Neural cell (in vitro differentiated cells): ENCODE measurements at regions not wholly inside any gene's neighbourhood (a gene's known extent, or its start where the extent isn't known, plus 50 kb on each side); places are given as distances from the start of the nearest gene placed in this dataset.

ENCODE experiments used
- H2AFZ ChIP-seq: fragments of 200-600, 300-800 bp; sonication (generic), shearing (Covaris generic); 2 replicates; pipeline ENCODE4 v1.6.0; 2014; ENCODE audit warnings: low read depth, mild to moderate bottlenecking, antibody characterized with exemption, low read length, moderate library complexity
- H3F3A ChIP-seq: fragments of 200-600 bp; shearing (Covaris generic); 2 replicates; pipeline ENCODE4 v1.6.1; 2016; ENCODE audit warnings: mild to moderate bottlenecking, moderate library complexity, mixed read lengths, antibody characterized with exemption, low read length; ENCODE audit not compliant: insufficient read depth, poor library complexity, severe bottlenecking
- H3K27ac ChIP-seq: fragments of 200-600, 300-800 bp; sonication (generic), shearing (Covaris generic); 2 replicates; pipeline ENCODE4 v1.5.1; 2014; ENCODE audit warnings: mild to moderate bottlenecking, low read length, moderate library complexity
- H3K27me3 ChIP-seq: fragments of 300-800, 200-600 bp; sonication (generic), shearing (Covaris generic); 2 replicates; pipeline ENCODE4 v1.6.0; 2014; ENCODE audit warnings: mild to moderate bottlenecking, low read depth, low read length, moderate library complexity; ENCODE audit not compliant: insufficient read depth
- H3K36me3 ChIP-seq: fragments of 300-800, 200-600 bp; sonication (generic), shearing (Covaris generic); 2 replicates; pipeline ENCODE4 v1.5.1; 2014; ENCODE audit warnings: mild to moderate bottlenecking, antibody characterized with exemption, low read length, moderate library complexity; ENCODE audit not compliant: insufficient read depth
- H3K4me2 ChIP-seq: fragments of 300-800, 200-600 bp; sonication (generic), shearing (Covaris generic); 2 replicates; pipeline ENCODE4 v1.6.0; 2014; ENCODE audit warnings: mild to moderate bottlenecking, low read length
- H3K4me3 ChIP-seq: fragments of 300-800, 200-600 bp; sonication (generic), shearing (Covaris generic); 2 replicates; pipeline ENCODE4 v1.5.1; 2014; ENCODE audit warnings: mild to moderate bottlenecking, low read length, moderate library complexity
- H3K79me2 ChIP-seq: fragments of 200-600 bp; shearing (Covaris generic); replicated peaks from 2 replicates; pipeline ENCODE4 v1.6.0; 2014; ENCODE audit warnings: mild to moderate bottlenecking, low read length, moderate library complexity; ENCODE audit not compliant: insufficient read depth
- H3K9ac ChIP-seq: fragments of 300-800, 200-600 bp; sonication (generic), shearing (Covaris generic); 2 replicates; pipeline ENCODE4 v1.6.1; 2016; ENCODE audit warnings: mild to moderate bottlenecking, low read length, mixed read lengths
- H3K9me2 ChIP-seq: fragments of 200-600 bp; shearing (Covaris generic); 2 replicates; pipeline ENCODE4 v1.6.1; 2016; ENCODE audit warnings: mild to moderate bottlenecking, low read length, mixed read lengths; ENCODE audit not compliant: insufficient read depth
- H3K9me3 ChIP-seq: fragments of 200-600, 300-800 bp; sonication (generic), shearing (Covaris generic); 2 replicates; pipeline ENCODE4 v1.6.1; 2016; ENCODE audit warnings: mild to moderate bottlenecking, mixed run types, low read length, moderate library complexity, mixed read lengths
- H4K20me1 ChIP-seq: fragments of 200-600 bp; shearing (Covaris generic); 2 replicates; pipeline ENCODE4 v1.6.1; 2016; ENCODE audit warnings: mild to moderate bottlenecking, mixed run types; ENCODE audit not compliant: insufficient read depth
- CTCF ChIP-seq: fragments of 450-650 bp; IDR thresholded peaks from 2 replicates; pipeline ENCODE4 v1.5.1; 2014; ENCODE audit warnings: antibody characterized with exemption, mild to moderate bottlenecking, moderate library complexity; ENCODE audit not compliant: poor library complexity, severe bottlenecking
- EP300 ChIP-seq: fragments of 450-650 bp; conservative IDR thresholded peaks from 2 replicates; pipeline ENCODE4 v1.6.1; 2014; ENCODE audit warnings: antibody characterized with exemption, mild to moderate bottlenecking, moderate library complexity; ENCODE audit not compliant: poor library complexity, severe bottlenecking
- EZH2 ChIP-seq: fragments of 200-600, 300-800 bp; shearing (Covaris generic), sonication (generic); IDR thresholded peaks from 2 replicates; pipeline ENCODE4 v1.6.1; 2014; ENCODE audit warnings: antibody characterized with exemption, low read length, borderline replicate concordance, mild to moderate bottlenecking; ENCODE audit not compliant: insufficient read depth, poor library complexity, severe bottlenecking
- MXI1 ChIP-seq: fragments of 450-650 bp; conservative IDR thresholded peaks from 2 replicates; pipeline ENCODE4 v1.6.1; 2014; ENCODE audit warnings: antibody characterized with exemption, mild to moderate bottlenecking; ENCODE audit not compliant: poor library complexity, severe bottlenecking
- POLR2AphosphoS5 ChIP-seq: IDR thresholded peaks from 2 replicates; pipeline ENCODE4 v1.6.1; 2012
- RAD21 ChIP-seq: fragments of 450-650 bp; conservative IDR thresholded peaks from 2 replicates; pipeline ENCODE4 v1.6.1; 2014; ENCODE audit warnings: antibody characterized with exemption, mild to moderate bottlenecking, moderate library complexity
- REST ChIP-seq: IDR thresholded peaks from 2 replicates; pipeline ENCODE4 v1.6.1; 2012; ENCODE audit warnings: borderline replicate concordance
- SMC3 ChIP-seq: fragments of 450-650 bp; conservative IDR thresholded peaks from 2 replicates; pipeline ENCODE4 v1.6.1; 2014; ENCODE audit warnings: antibody characterized with exemption, mild to moderate bottlenecking, moderate library complexity; ENCODE audit not compliant: poor library complexity
- TAF1 ChIP-seq: IDR thresholded peaks from 2 replicates; pipeline ENCODE4 v1.6.1; 2012; ENCODE audit warnings: low read depth

GRCh38 chr15:47473106-47473725, 244.1 kb upstream of the SEMA6D start:
- Histone ChIP-seq H3K36me3 (peaks cover 5% of the 10 kb centered on the region), H2AFZ (no peak overlapping the region), H3K79me2 (peaks cover 3% of the 10 kb centered on the region), H3K9me2 (no peaks in the 10 kb centered on the region), H4K20me1 (no peaks in the 10 kb centered on the region), H3K9ac (no peak overlapping the region), H3K4me2 (no peak overlapping the region), H3K9me3 (no peaks in the 10 kb centered on the region), H3F3A (peaks cover 3% of the 10 kb centered on the region), H3K27ac (no peak overlapping the region), H3K27me3 (no peaks in the 10 kb centered on the region), H3K4me3 (no peak overlapping the region)
- TF ChIP-seq MXI1: no peak
- TF ChIP-seq POLR2AphosphoS5: no peak
- no peak for TF ChIP-seq REST
- no peak for TF ChIP-seq CTCF
- no peak for TF ChIP-seq TAF1
- TF ChIP-seq EP300: no peak
- no peak for TF ChIP-seq EZH2
- TF ChIP-seq SMC3: no peak

GRCh38 chr15:47473832-47474231, 243.5 kb upstream of the SEMA6D start:
- Histone ChIP-seq H3K36me3 (peaks cover 5% of the 10 kb centered on the region), H2AFZ (no peak overlapping the region), H3K4me3 (no peak overlapping the region), H3K9me2 (no peaks in the 10 kb centered on the region), H3K9me3 (no peaks in the 10 kb centered on the region), H3K79me2 (peaks cover 3% of the 10 kb centered on the region), H4K20me1 (no peaks in the 10 kb centered on the region), H3K4me2 (no peak overlapping the region), H3F3A (peaks cover 2% of the 10 kb centered on the region), H3K9ac (no peak overlapping the region), H3K27ac (no peak overlapping the region), H3K27me3 (no peaks in the 10 kb centered on the region)
- TF ChIP-seq SMC3 (no peak), POLR2AphosphoS5 (no peak), TAF1 (no peak), REST (no peak), EP300 (no peak), RAD21 (no peak), MXI1 (no peak), EZH2 (no peak), CTCF (no peak)
